ENCODE measurements at regions not wholly inside any gene's neighbourhood (a gene's known extent, or its start where the extent isn't known, plus 50 kb on each side); places are given as distances from the start of the nearest gene placed in this dataset.

DNA sequence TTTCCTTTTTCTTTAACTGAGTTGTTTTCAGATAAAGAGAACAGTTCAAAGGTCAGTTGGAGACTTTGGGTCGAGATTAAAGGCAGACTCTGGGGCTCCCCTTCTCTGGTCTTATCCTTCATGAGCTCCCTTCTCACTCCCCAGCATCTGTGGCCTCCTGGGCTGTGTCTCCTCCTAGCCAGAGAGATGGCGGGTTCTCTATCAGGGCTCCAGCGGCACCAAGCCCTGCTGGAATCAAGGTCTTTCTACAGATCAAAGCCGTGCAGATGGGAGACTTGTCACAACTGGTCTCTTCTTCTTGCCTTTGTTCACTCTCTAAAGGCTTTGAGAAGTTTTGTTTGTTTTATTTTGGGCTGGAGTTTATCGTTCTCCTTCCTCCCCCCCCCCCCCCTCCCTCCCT lies 373.7 kb upstream of the C1orf174 start:
- Mint-ChIP-seq H3K27me3 (peaks cover 23% of the 10 kb centered on the region), H3K9me3 (peaks cover 9% of the 10 kb centered on the region), H3K4me3 (no peak overlapping the region), H3K36me3 (no peaks in the 10 kb centered on the region), H3K27ac (no peak overlapping the region), H3K4me1 (no peaks in the 10 kb centered on the region)
- ATAC-seq = no peak

DNA sequence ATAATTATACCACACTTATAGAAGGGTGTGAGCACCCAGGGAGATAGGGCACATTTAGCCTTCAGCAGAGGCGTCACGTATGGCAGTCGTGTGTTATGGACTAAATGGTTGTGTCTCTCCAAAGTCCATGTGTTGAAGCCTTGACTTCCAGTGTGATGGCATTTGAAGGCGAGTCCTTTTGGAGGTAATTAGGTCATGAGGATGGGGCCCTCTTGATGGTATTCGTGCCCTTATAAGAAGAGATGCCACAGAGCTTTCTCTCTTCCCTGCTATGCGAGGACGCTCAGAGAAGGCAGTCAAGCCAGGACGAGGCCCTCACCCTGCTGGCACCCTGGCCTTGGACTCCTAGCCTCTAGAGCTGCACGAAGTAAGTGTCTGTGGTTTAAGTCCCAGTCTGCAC lies 375.0 kb upstream of the C1orf174 start:
- Mint-ChIP-seq H3K9me3 (peaks cover 9% of the 10 kb centered on the region), H3K4me1 (no peaks in the 10 kb centered on the region), H3K36me3 (no peaks in the 10 kb centered on the region), H3K27me3 (peaks cover 23% of the 10 kb centered on the region), H3K27ac (no peak overlapping the region), H3K4me3 (no peak overlapping the region)
- no peak for ATAC-seq

DNA sequence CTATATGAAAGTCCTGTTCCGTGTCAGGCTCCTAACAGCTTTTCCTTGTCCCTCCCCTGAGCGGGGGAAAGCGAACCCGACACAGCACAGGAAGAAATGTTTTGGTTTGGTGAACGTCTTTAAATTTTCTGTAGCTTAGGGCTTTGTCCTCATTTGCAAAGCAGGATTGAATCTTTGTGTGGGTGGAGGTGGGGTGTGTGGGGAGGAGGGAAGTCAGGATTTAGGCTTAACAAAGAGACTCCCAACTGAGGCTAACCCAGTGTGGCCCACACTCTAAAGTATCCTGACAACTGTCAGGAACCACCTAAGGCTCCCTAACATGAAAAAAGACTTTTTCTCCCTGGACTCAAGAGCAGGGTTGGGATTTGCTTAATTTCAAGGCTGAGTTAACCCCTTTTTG lies 376.2 kb upstream of the C1orf174 start:
- no peak for ATAC-seq

DNA sequence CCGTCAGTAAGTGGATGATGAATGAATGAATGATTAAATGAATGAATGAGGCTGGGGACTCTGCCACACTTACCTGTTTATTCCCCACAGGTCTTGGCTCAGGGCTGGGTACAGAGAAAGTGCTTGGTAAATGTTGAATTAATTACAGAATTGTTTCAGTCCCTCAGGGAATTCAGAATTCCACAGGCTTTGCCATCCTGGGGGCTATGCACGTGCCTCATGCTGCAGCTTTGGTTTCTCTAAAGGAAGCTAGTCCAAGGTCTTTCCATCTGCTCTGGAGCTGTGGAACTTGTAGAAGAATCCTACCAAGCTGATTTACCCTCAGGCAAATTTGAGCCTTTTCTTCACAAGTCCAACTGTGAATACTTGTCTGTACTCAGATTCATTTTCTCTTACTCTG lies 376.8 kb upstream of the AJAP1 start:
- no peak overlapping the region for H3K27ac Mint-ChIP-seq
- ATAC-seq = no peak
- H3K9me3 Mint-ChIP-seq = peaks cover 9% of the 10 kb centered on the region
- peaks cover 23% of the 10 kb centered on the region for H3K27me3 Mint-ChIP-seq
- no peak overlapping the region for H3K4me3 Mint-ChIP-seq
- H3K4me1 Mint-ChIP-seq = no peaks in the 10 kb centered on the region
- H3K36me3 Mint-ChIP-seq = no peaks in the 10 kb centered on the region

More for the DNA sequence above, 376.2 kb upstream of the C1orf174 start:
- Mint-ChIP-seq H3K27ac (no peak overlapping the region), H3K4me3 (no peak overlapping the region), H3K36me3 (no peaks in the 10 kb centered on the region), H3K4me1 (no peaks in the 10 kb centered on the region), H3K9me3 (peaks cover 9% of the 10 kb centered on the region), H3K27me3 (peaks cover 23% of the 10 kb centered on the region)

DNA sequence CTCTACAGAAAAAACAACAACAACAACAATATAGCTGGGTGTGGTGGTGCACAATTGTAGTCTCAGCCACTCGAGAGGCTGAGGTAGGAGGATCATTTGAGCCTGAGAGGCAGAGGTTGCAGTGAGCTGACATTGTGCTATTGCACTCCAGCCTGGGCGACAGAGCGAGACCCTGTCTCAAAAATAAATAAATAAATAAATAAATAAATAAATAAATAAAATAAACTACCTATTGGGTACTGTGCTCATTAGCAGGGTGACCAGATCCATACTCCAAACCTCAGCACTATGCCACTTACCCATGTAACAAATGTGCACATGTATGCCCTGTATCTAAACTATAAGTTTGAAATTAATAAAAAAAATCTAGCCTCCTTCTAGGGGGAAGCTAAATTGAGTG lies 369.4 kb upstream of the AJAP1 start:
- H3K27ac Mint-ChIP-seq = no peak overlapping the region
- no peak overlapping the region for H3K4me3 Mint-ChIP-seq
- no peak for ATAC-seq
- no peaks in the 10 kb centered on the region for H3K4me1 Mint-ChIP-seq
- peaks cover 15% of the 10 kb centered on the region for H3K9me3 Mint-ChIP-seq
- H3K36me3 Mint-ChIP-seq = no peaks in the 10 kb centered on the region
- H3K27me3 Mint-ChIP-seq = peaks cover 8% of the 10 kb centered on the region

DNA sequence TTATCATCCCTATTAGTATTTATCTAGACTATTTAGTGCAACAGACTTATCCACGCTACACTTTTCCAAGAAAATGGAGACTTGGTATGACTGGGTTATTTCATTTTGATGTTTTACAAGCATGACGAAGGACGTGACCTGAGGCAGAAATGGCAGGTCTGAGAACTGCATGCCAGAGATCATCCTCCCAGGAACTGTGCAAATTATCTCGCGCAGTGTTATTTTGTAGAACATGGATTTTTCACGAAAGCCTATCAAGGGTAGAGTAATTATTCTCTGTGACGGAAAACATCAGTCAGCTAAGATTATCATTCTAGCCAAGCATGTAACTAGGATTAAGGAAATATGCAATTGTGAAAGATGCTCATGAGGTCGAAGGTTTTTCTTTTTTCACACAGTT lies 361.5 kb upstream of the AJAP1 start:
- no peaks in the 10 kb centered on the region for H3K4me1 Mint-ChIP-seq
- H3K9me3 Mint-ChIP-seq = peaks cover 23% of the 10 kb centered on the region
- peaks cover 35% of the 10 kb centered on the region for H3K27me3 Mint-ChIP-seq
- ATAC-seq = no peak
- no peak overlapping the region for H3K4me3 Mint-ChIP-seq
- H3K27ac Mint-ChIP-seq = no peak overlapping the region
- no peaks in the 10 kb centered on the region for H3K36me3 Mint-ChIP-seq

DNA sequence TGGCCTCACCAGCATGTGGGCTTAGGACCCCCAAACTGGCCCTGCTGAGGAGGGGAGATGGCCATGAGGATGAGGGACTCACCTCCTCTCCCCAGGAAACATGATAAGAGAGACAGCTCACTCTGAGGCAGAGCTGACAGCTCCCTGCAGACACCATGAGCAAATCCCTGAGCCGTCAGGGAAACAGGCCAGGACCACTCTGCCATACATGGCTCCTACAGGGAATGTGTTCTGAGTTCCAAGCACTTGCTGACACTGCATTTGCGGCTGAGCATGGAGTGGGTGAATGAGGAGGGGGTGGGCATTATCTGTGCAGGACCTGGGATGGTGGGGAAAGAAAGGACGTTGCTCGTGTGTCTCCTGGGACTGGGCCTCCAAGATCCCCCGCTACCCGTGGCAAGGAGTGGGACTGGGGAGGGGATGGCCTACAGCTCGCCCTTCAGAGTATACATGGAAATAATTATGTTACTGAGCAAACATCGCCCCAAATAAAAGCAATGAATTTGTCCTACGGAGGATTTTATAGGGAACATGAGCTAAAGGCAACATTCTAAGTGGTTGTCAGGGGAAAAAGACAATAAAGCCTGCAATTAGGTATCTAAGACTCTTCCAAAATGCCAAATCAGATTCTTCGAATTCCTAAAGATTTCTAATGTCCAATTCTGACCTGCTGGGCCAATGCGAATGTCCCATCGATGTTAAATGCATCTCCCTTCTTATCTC lies 355.9 kb upstream of the AJAP1 start:
- Mint-ChIP-seq H3K9me3 (peaks cover 27% of the 10 kb centered on the region), H3K36me3 (no peaks in the 10 kb centered on the region), H3K27ac (no peak overlapping the region), H3K4me3 (no peak overlapping the region), H3K4me1 (no peaks in the 10 kb centered on the region), H3K27me3 (peaks cover 26% of the 10 kb centered on the region)
- ATAC-seq = no peak

DNA sequence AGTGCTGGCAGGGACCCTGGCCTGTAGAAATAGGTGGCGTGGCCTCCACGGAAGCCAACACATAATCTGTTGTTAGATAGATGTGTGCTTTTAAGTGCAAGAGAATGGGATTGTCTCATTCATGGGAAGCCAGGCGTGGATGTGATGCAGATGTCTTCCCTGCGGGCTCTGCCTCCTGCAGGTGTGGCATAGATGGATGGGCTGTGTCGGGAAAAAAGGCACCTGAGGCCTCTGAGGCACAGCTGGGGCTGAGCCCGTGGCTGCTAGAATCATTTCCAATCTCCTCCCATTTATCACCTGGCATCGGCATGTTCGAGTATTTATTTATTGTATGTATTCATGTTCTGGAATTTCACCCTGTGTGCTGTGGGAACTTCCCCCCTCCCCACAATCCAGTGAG lies 353.4 kb upstream of the AJAP1 start:
- Mint-ChIP-seq H3K27me3 (peaks cover 19% of the 10 kb centered on the region), H3K27ac (no peak overlapping the region), H3K36me3 (no peaks in the 10 kb centered on the region), H3K4me1 (no peaks in the 10 kb centered on the region), H3K9me3 (peaks cover 26% of the 10 kb centered on the region), H3K4me3 (no peak overlapping the region)
- no peak for ATAC-seq

DNA sequence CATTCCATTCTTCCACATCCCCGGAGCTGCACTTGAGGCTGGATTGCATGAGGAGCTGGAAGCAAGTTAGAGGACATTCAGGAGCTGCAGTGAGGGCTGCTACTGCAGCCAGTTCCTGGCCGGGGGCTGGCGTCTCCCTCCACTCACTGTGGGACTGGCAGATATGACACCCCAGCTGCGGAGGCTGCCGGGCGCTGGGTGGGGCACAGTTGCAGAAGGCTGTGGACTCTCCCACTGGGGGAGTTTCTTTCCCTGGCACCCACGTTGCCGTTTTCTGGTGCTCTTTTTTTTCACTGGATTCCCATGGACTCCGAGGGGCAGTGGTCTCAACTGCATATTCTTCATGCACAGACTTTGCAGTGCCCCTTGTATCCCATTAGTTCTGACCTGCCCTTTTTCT lies 351.1 kb upstream of the AJAP1 start:
- no peak for ATAC-seq
- Mint-ChIP-seq H3K4me3 (no peak overlapping the region), H3K4me1 (no peaks in the 10 kb centered on the region), H3K9me3 (peaks cover 13% of the 10 kb centered on the region), H3K27ac (no peak overlapping the region), H3K27me3 (peaks cover 17% of the 10 kb centered on the region), H3K36me3 (no peaks in the 10 kb centered on the region)

DNA sequence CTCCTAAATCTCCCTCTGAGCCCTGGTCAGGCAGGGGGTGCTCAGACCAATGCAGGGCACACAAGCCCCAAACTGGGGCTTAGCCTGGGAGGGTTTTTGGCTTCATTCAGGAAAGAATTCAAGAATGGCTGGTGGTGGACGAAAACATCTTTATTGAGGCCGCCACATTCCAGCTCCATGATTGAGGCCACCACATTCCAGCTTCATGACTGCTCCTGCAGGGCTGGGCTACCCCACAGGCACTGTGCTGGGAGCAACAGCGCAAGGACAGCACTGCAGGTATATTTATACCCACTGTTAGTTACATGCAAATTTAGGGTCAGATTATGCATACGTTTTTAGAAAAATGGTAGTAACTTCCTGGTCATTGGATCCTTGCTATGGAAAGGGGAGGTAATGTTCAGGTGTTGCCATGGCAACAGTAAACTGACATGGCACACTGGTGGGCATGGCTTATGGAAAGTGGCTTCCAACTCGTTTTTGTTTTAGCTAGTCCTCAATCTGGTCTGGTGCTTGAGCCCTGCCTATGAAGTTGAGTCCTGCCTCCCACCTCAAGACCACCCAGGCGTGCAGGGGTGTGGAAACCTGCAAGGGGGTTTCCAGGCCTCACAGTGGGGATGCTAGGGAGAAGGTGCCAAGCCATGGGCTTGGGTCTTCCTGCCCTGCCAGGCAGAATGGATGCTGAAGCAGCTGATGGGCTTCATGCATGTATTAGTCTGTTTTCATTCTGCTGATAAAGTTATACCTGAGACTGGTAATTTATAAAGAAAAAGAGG lies 348.7 kb upstream of the AJAP1 start:
- H3K9me3 Mint-ChIP-seq = peaks cover 11% of the 10 kb centered on the region
- H3K4me1 Mint-ChIP-seq = peaks cover 9% of the 10 kb centered on the region
- no peaks in the 10 kb centered on the region for H3K36me3 Mint-ChIP-seq
- H3K27ac Mint-ChIP-seq = no peak overlapping the region
- ATAC-seq = no peak
- no peak overlapping the region for H3K4me3 Mint-ChIP-seq
- H3K27me3 Mint-ChIP-seq = peaks cover 15% of the 10 kb centered on the region

DNA sequence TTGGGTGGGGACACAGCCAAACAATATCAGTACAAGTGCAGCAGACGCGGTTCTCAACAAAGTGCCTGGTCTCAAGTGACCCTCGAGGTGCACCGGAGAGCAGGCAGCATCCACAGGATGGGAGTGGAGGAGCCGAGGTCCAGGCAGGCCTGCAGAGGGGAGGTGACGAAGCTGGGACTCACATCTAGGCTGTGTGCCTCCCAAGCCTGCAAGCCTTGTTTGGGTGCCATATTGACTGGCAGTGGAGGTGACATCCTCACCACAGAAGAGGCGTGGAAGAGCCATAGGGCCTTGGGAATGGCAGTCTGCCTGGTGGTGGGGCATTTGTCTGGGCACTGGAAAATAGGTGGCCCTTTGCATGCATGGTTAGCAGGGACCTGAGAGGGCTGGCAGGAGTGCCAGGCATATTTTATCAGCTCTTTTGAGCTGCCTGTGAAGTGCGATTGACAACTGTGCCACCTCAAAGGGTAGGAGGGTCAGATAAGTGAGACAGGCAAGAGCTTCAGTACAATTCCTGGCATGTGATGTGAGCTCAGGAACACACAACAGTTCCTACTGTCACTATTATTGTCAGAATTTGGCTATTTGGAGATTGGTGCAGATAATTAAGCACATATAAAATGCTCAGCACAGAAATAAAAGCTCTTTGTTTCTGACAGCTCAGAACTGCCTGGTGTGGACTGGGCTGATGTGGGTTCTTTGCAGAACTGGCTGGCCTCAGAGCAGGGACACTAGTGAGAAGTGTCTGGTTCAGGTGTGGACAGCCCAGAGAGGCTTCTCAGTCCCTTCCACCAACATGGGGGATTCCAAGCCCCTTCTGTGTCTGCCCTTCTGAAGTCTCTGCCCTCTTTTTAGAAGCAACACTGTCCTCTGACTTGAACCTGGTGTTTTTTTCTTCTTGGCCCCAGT lies 347.6 kb upstream of the AJAP1 start:
- ATAC-seq = no peak
- Mint-ChIP-seq H3K36me3 (no peaks in the 10 kb centered on the region), H3K4me1 (peaks cover 9% of the 10 kb centered on the region), H3K9me3 (peaks cover 11% of the 10 kb centered on the region), H3K4me3 (no peak overlapping the region), H3K27ac (no peak overlapping the region), H3K27me3 (peaks cover 15% of the 10 kb centered on the region)

DNA sequence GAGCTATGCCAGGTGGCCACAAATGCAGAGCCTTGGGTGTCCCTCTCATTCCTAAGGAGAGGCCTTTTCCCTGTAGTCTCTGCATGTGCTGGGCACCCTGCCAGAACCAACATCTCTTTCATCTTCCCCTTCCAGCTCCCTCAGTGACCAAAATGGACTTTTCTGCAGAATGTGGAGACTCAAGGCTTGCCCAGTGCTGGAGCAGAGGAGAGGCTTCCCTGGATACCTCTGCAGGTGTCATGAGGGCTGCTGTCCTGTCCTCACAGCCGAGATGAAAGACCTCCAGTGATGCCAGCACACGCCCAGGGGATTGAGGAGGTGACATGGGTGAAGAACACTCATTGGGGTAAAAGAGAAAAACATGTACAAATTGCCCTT lies 347.0 kb upstream of the AJAP1 start:
- H3K27me3 Mint-ChIP-seq = peaks cover 15% of the 10 kb centered on the region
- H3K36me3 Mint-ChIP-seq = no peaks in the 10 kb centered on the region
- no peak overlapping the region for H3K27ac Mint-ChIP-seq
- H3K9me3 Mint-ChIP-seq = peaks cover 9% of the 10 kb centered on the region
- ATAC-seq = no peak
- H3K4me3 Mint-ChIP-seq = no peak overlapping the region
- peaks cover 9% of the 10 kb centered on the region for H3K4me1 Mint-ChIP-seq

DNA sequence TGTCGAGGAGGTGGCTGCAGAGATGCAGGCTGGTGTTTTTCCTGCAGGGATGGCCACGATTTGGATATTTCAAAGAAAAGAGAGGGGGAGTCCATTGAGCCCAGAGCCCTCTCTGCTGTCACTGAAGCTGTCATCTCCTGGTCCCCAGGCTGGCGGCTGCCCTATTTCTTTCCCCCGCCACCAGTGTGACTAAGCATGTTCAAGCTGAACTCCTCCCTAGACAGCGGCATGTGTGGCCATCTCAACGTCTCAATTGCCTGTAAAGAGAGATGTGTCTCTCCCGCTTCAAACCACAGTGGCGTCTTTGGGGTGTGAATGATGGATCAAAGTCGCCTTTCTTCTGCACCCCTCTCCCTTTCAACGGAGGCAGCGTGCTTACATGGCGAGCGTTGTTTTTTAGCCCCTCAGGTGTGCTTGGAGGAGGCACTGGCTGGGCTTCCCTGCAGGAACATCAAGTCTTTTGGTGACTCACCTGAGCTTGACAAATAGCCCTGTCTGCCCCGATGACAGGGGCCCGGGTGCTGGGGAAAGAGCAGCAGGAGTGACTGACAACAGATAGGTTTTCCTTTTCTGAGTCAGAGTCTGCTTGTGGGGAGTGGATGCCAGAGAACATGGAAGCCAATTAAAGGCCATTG lies 346.4 kb upstream of the AJAP1 start:
- Mint-ChIP-seq H3K4me1 (peaks cover 9% of the 10 kb centered on the region), H3K27me3 (peaks cover 15% of the 10 kb centered on the region), H3K4me3 (no peak overlapping the region), H3K27ac (no peak overlapping the region), H3K9me3 (peaks cover 4% of the 10 kb centered on the region), H3K36me3 (no peaks in the 10 kb centered on the region)
- no peak for ATAC-seq

DNA sequence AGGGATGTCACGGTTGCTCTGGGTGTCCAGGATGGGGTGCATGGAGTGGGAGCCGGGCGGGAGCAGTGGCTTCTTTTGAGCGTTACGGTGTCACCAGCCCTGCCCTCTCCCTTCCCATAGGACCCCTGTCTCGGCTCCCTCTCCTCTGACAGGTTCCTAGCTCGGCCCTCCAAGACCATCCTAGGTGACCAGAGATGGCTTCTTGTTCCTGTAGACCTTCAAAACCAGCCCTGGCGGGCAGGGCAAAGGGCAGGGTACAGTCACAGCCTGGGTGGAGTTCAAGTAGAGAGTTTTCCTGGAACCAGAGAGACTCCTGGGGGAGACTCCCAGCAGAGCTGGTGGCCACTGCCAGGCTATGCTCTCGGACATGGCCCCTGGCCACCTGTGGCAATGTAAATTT lies 345.6 kb upstream of the AJAP1 start:
- no peak for ATAC-seq
- Mint-ChIP-seq H3K27me3 (peaks cover 15% of the 10 kb centered on the region), H3K9me3 (peaks cover 8% of the 10 kb centered on the region), H3K4me3 (no peak overlapping the region), H3K27ac (no peak overlapping the region), H3K4me1 (peaks cover 9% of the 10 kb centered on the region), H3K36me3 (no peaks in the 10 kb centered on the region)

Measured in stimulated activated memory B cell treated with anti-CD40 and anti-IgM and Interleukin-4, amounts not matched to agents 10 μg/mL and 1 μg/mL and 100 μg/mL, for 72 hours (primary cell).